HEK293 (cell line): ENCODE measurements at regions not wholly inside any gene's neighbourhood (a gene's known extent, or its start where the extent isn't known, plus 50 kb on each side); places are given as distances from the start of the nearest gene placed in this dataset.

Source experiments
- CTCF ChIA-PET: fragments of 350-600 bp; formaldehyde crosslinking; extraction: SDS; loops from one replicate; lab custom pipeline; 2021; ENCODE audit warnings: antibody characterized with exemption; lab: Yijun Ruan, JAX
- POLR2A ChIA-PET: fragments of 300-600 bp; formaldehyde crosslinking; extraction: SDS; loops from one replicate; lab custom pipeline; 2020; ENCODE audit warnings: antibody characterized with exemption, inconsistent platforms; lab: Yijun Ruan, JAX
- H3K27ac ChIP-seq: fragments of 200-500 bp; sonication (Bioruptor generic); 2 replicates; pipeline ENCODE4 v1.5.1; 2014; ENCODE audit warnings: low read depth, low read length, control low read depth, inconsistent platforms; ENCODE audit errors: extremely low read depth
- H3K36me3 ChIP-seq, 2 experiments: fragments of 200-500 bp in 1 of 2; sonication (Bioruptor generic) in 1 of 2; 1 replicate in 1 of 2; 2 replicates in 1 of 2; pipeline ENCODE4 v1.5.1; 2014 to 2017; ENCODE audit warnings: inconsistent platforms in 2 of 2, low read length in 2 of 2; ENCODE audit not compliant: control insufficient read depth in 2 of 2, insufficient read depth in 1 of 2
- H3K4me1 ChIP-seq: fragments of 200-500 bp; sonication (Bioruptor generic); 2 replicates; pipeline ENCODE4 v1.5.1; 2014; ENCODE audit warnings: mild to moderate bottlenecking, low read length, inconsistent platforms; ENCODE audit not compliant: control insufficient read depth, insufficient read depth
- H3K4me3 ChIP-seq: 2 replicates; pipeline ENCODE4 v1.5.1; 2011; ENCODE audit warnings: low read depth, mild to moderate bottlenecking, control low read depth, low read length, moderate library complexity
- H3K9me3 ChIP-seq: fragments of 200-500 bp; sonication (Bioruptor generic); 2 replicates; pipeline ENCODE4 v1.5.1; 2014; ENCODE audit warnings: low read depth, low read length, inconsistent platforms; ENCODE audit not compliant: control insufficient read depth, insufficient read depth
- ZNF121 ChIP-seq: fragments of 450-650 bp; formaldehyde crosslinking; IDR thresholded peaks from 2 replicates; pipeline ENCODE4 v1.5.1; 2016; ENCODE audit warnings: missing biosample characterization, missing genetic modification characterization
- ZNF664 ChIP-seq: fragments of 450-650 bp; formaldehyde crosslinking; IDR thresholded peaks from 2 replicates; pipeline ENCODE4 v1.5.1; 2016; ENCODE audit warnings: missing biosample characterization, missing genetic modification characterization
- TF ChIP-seq, protein P1 (sequence below): fragments of 450-650 bp; formaldehyde crosslinking; IDR thresholded peaks from 2 replicates; pipeline ENCODE4 v1.5.1; 2016; ENCODE audit warnings: missing biosample characterization, missing genetic modification characterization, low read depth

- TF ChIP-seq, protein P1, sequence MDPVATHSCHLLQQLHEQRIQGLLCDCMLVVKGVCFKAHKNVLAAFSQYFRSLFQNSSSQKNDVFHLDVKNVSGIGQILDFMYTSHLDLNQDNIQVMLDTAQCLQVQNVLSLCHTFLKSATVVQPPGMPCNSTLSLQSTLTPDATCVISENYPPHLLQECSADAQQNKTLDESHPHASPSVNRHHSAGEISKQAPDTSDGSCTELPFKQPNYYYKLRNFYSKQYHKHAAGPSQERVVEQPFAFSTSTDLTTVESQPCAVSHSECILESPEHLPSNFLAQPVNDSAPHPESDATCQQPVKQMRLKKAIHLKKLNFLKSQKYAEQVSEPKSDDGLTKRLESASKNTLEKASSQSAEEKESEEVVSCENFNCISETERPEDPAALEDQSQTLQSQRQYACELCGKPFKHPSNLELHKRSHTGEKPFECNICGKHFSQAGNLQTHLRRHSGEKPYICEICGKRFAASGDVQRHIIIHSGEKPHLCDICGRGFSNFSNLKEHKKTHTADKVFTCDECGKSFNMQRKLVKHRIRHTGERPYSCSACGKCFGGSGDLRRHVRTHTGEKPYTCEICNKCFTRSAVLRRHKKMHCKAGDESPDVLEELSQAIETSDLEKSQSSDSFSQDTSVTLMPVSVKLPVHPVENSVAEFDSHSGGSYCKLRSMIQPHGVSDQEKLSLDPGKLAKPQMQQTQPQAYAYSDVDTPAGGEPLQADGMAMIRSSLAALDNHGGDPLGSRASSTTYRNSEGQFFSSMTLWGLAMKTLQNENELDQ = no peak
These were observed 51.2 kb upstream of the RMDN2 start (continued) for GRCh38 chr2:37873749-37874330.

DNA sequence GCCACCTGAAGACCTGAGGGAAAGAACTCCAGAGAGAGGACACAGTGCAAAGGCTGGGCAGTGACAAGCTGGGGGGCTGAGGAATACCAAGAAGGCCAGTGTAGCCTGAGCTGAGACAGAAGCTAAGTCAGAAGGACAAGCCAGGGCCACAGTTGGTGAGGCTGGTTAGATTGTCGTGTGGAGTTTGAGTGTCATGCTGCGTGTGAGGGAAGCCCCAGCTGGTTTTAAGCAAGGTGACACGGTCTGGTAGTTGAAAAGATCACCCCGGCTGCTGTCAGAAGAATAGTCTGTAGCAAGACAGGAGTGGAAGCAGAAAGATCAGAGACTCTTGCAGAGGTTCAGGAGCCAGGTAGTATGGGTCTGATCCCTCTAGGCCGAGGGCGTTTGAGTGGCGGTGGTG, 50.6 kb upstream of the RMDN2 start:
- no peak overlapping the region for H3K27ac ChIP-seq
- H3K4me1 ChIP-seq = no peaks in the 10 kb centered on the region
- H3K36me3 ChIP-seq = no peaks in the 10 kb centered on the region
- no peaks in the 10 kb centered on the region for H3K9me3 ChIP-seq
- H3K4me3 ChIP-seq = no peak overlapping the region
- CTCF ChIA-PET = interaction anchor here (0.7 to 9.3 kb wide), 4 partner anchors 17 to 475 kb away, joined by 3 to 209 read pairs (median 67); no protein-coding TSS in a partner anchor
- TF ChIP-seq ZNF664 (tag by site-specific recombination) = no peak
- TF ChIP-seq ZNF121 (tag by site-specific recombination) = no peak
- POLR2A ChIA-PET = no interaction called here
